Right lobe of liver (tissue), 4 donors: ENCODE measurements at regions not wholly inside any gene's neighbourhood (a gene's known extent, or its start where the extent isn't known, plus 50 kb on each side); places are given as distances from the start of the nearest gene placed in this dataset.

Source experiments
- CTCF ChIP-seq, 4 donors: fragments of 200-600 bp in 3 of 4; fragments of 450-650 bp in 1 of 4; IDR thresholded peaks; one replicate each; pipeline versions ENCODE4 v1.5.1 to v1.8.0; 2016 to 2022; ENCODE audit warnings: antibody characterized with exemption in 4 of 4, mild to moderate bottlenecking in 2 of 4
- POLR2A ChIP-seq: fragments of 450-650 bp; IDR thresholded peaks from one replicate; pipeline ENCODE4 v1.6.1; 2017; ENCODE audit warnings: antibody characterized with exemption, mild to moderate bottlenecking
- donor health status: DM: no; HTN: no; CAD: no.
- donor health status: DM: no; HTN: no; CAD: no.
- donor health status: DM: no; HTN: yes; CAD: no.

- no peak for TF ChIP-seq POLR2A
- TF ChIP-seq CTCF (IDR thresholded peaks at IDR 0.05): no peak
These were observed 356.4 kb upstream of the GOT2 start for GRCh38 chr16:59090541-59090940.
